ENCODE measurements at regions not wholly inside any gene's neighbourhood (a gene's known extent, or its start where the extent isn't known, plus 50 kb on each side); places are given as distances from the start of the nearest gene placed in this dataset.

DNA sequence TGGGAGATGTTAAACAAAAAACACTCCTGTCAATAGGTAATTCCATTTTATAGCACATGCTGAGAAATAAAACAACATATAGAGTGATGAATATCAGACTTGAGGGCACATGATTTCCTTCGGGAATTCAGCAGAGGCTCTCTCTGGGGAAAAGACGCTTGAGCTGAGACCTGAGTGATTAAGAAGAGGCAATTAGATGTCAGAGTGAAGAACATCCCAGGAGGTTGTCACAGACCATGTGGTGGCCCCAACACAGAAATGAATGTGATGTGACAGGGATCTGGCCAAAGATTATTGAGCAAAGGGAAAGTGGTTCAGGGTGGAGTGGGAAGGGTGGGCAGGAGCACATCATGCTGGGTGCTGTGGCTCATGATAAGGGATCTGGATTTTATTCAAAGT, 254.7 kb downstream of the RAD51AP2 start:
- intact Hi-C loops (cut with micrococcal nuclease): no loop called here
- H3K4me3 ChIP-seq (ENCODE audit: low read length): no peak overlapping the region
- no peak overlapping the region for H3K4me3 Mint-ChIP-seq
- no peaks in the 10 kb centered on the region for H3K27me3 ChIP-seq (ENCODE audit: control insufficient read depth, insufficient read depth, low read length)
- no peak for DNase-seq
- WGBS (ENCODE audit: insufficient coverage): 84% methylated on average over 2 of the region's 2 CpGs
- H3K27me3 Mint-ChIP-seq (ENCODE audit: low read depth in 2 of 2): no peaks in the 10 kb centered on the region
- H3K27ac Mint-ChIP-seq: no peak overlapping the region
- H3K4me1 ChIP-seq (ENCODE audit: control insufficient read depth, insufficient read depth, low read length): no peaks in the 10 kb centered on the region
- H3K4me1 Mint-ChIP-seq: no peaks in the 10 kb centered on the region
- TF ChIP-seq, protein P1, sequence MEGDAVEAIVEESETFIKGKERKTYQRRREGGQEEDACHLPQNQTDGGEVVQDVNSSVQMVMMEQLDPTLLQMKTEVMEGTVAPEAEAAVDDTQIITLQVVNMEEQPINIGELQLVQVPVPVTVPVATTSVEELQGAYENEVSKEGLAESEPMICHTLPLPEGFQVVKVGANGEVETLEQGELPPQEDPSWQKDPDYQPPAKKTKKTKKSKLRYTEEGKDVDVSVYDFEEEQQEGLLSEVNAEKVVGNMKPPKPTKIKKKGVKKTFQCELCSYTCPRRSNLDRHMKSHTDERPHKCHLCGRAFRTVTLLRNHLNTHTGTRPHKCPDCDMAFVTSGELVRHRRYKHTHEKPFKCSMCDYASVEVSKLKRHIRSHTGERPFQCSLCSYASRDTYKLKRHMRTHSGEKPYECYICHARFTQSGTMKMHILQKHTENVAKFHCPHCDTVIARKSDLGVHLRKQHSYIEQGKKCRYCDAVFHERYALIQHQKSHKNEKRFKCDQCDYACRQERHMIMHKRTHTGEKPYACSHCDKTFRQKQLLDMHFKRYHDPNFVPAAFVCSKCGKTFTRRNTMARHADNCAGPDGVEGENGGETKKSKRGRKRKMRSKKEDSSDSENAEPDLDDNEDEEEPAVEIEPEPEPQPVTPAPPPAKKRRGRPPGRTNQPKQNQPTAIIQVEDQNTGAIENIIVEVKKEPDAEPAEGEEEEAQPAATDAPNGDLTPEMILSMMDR (IDR thresholded peaks at IDR 0.05): no peak
- no peak overlapping the region for H3K27ac ChIP-seq (ENCODE audit: low read length)
- no peak for ATAC-seq
- H3K9me3 ChIP-seq (ENCODE audit: control insufficient read depth, insufficient read depth, low read length): no peaks in the 10 kb centered on the region
- H3K36me3 Mint-ChIP-seq: no peaks in the 10 kb centered on the region
- peaks cover 12 to 13% of the 10 kb centered on the region in 2 donors for H3K9me3 Mint-ChIP-seq
- no peaks in the 10 kb centered on the region for H3K36me3 ChIP-seq (ENCODE audit: control insufficient read depth, insufficient read depth, low read length)

DNA sequence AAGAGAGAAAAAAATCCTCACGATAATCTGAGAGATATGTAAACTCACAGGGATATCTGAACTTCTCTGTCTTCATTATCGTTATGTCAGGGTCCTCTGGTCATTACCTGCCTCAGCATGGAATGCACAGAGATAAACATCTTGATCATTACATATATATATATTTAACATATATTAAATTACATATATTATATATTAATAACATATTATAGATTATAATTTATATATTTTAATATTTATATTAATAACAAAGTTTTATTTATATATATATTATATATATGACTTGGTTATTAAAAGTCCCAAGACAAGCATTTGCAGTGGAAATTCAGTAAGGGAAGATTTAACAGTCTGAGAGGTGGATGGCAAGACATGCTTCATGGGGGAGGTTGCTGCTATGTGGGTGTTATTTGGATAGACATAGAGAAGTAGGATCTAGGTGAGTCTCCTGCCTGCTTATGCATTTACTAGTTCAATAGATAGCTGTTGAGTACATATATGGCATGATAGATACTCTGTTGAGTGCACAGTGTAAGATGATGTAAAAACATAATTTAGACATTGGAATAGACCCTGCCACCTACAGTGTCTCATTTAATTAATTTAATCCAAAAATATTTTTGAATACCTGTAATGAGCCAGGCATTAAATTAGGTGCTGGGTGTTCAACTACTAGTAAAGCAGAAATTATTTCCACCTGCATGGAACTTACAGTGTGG, 255.2 kb downstream of the RAD51AP2 start:
- no peak overlapping the region for H3K27ac Mint-ChIP-seq
- H3K4me3 Mint-ChIP-seq: no peak overlapping the region
- no CpG with 5 or more reads among the region's 2 CpGs for WGBS (ENCODE audit: insufficient coverage)
- H3K4me1 Mint-ChIP-seq: no peaks in the 10 kb centered on the region
- Histone ChIP-seq H3K9me3 (ENCODE audit: control insufficient read depth, insufficient read depth, low read length) (no peaks in the 10 kb centered on the region), H3K27ac (ENCODE audit: low read length) (no peak overlapping the region), H3K36me3 (ENCODE audit: control insufficient read depth, insufficient read depth, low read length) (no peaks in the 10 kb centered on the region), H3K27me3 (ENCODE audit: control insufficient read depth, insufficient read depth, low read length) (no peaks in the 10 kb centered on the region), H3K4me1 (ENCODE audit: control insufficient read depth, insufficient read depth, low read length) (no peaks in the 10 kb centered on the region), H3K4me3 (ENCODE audit: low read length) (no peak overlapping the region)
- intact Hi-C loops (cut with micrococcal nuclease): no loop called here
- H3K27me3 Mint-ChIP-seq (ENCODE audit: low read depth in 2 of 2): no peaks in the 10 kb centered on the region
- DNase-seq (no peak), ATAC-seq (no peak)
- TF ChIP-seq, protein P1 (IDR thresholded peaks at IDR 0.05): no peak
- H3K9me3 Mint-ChIP-seq: peaks cover 10% of the 10 kb centered on the region in 2 donors
- H3K36me3 Mint-ChIP-seq: no peaks in the 10 kb centered on the region

DNA sequence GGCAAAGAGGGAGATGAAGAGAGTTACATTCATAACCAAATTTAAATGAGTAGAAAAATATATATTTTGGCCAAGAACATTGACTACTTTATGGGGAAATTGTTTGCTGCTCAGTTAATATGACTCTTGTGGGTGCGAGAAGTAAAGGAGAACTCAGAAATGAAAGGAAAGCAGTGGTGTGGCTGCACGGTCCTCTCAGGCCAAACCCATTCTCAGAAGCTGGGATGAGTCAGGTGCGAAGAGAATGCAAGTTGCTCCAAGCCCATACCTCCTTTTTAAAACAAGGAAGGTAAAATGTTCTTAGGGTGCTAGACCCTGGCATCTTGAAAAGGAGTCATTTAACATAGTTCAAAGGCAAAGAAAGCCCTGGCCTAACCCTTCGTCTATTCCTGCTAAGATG, 258.6 kb downstream of the RAD51AP2 start:
- H3K27ac ChIP-seq (ENCODE audit: low read length): no peak overlapping the region
- H3K9me3 Mint-ChIP-seq: peaks cover 6 to 15% of the 10 kb centered on the region in 2 donors
- ATAC-seq: no peak
- no peaks in the 10 kb centered on the region for H3K27me3 Mint-ChIP-seq (ENCODE audit: low read depth in 2 of 2)
- TF ChIP-seq, protein P1 (IDR thresholded peaks at IDR 0.05): no peak
- H3K4me3 ChIP-seq (ENCODE audit: low read length): no peak overlapping the region
- no peaks in the 10 kb centered on the region for H3K4me1 Mint-ChIP-seq
- no peaks in the 10 kb centered on the region for H3K4me1 ChIP-seq (ENCODE audit: control insufficient read depth, insufficient read depth, low read length)
- H3K36me3 Mint-ChIP-seq: no peaks in the 10 kb centered on the region
- intact Hi-C loops (cut with micrococcal nuclease): no loop called here
- 89% methylated on average over 4 of the region's 4 CpGs for WGBS (ENCODE audit: insufficient coverage)
- H3K27ac Mint-ChIP-seq: no peak overlapping the region
- H3K4me3 Mint-ChIP-seq: no peak overlapping the region
- no peaks in the 10 kb centered on the region for H3K9me3 ChIP-seq (ENCODE audit: control insufficient read depth, insufficient read depth, low read length)
- no peaks in the 10 kb centered on the region for H3K36me3 ChIP-seq (ENCODE audit: control insufficient read depth, insufficient read depth, low read length)
- DNase-seq: no peak
- no peaks in the 10 kb centered on the region for H3K27me3 ChIP-seq (ENCODE audit: control insufficient read depth, insufficient read depth, low read length)

DNA sequence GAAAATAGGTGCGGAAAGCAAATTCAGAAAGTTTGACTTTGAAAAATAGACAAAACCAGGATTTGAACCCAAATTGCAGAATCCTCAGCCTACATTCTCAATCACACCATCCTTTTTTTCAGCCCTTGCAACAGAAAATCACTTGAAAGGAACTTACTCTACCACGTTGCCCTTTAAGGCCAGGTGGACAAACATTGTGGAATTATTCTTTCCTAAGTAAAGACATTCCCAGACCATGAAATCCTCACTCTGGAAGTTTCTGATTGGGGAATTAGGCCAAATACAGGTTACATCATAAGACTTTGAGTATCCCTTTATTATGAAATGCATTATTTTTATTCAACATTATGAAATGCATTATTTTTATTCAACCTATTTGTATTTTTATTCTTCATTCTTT, 259.4 kb downstream of the RAD51AP2 start:
- no peak for ATAC-seq
- H3K27me3 ChIP-seq (ENCODE audit: control insufficient read depth, insufficient read depth, low read length): no peaks in the 10 kb centered on the region
- no peaks in the 10 kb centered on the region for H3K27me3 Mint-ChIP-seq (ENCODE audit: low read depth in 2 of 2)
- no peaks in the 10 kb centered on the region for H3K4me1 ChIP-seq (ENCODE audit: control insufficient read depth, insufficient read depth, low read length)
- no peak overlapping the region for H3K27ac Mint-ChIP-seq
- no peak overlapping the region for H3K4me3 Mint-ChIP-seq
- no peak for DNase-seq
- WGBS (ENCODE audit: insufficient coverage): 81% methylated on average over 2 of the region's 2 CpGs
- no peak overlapping the region for H3K4me3 ChIP-seq (ENCODE audit: low read length)
- H3K27ac ChIP-seq (ENCODE audit: low read length): no peak overlapping the region
- TF ChIP-seq, protein P1 (IDR thresholded peaks at IDR 0.05): no peak
- H3K9me3 Mint-ChIP-seq: peaks cover 6 to 18% of the 10 kb centered on the region in 2 donors
- H3K4me1 Mint-ChIP-seq: no peaks in the 10 kb centered on the region
- intact Hi-C loops (cut with micrococcal nuclease): no loop called here
- no peaks in the 10 kb centered on the region for H3K36me3 ChIP-seq (ENCODE audit: control insufficient read depth, insufficient read depth, low read length)
- H3K36me3 Mint-ChIP-seq: no peaks in the 10 kb centered on the region
- no peaks in the 10 kb centered on the region for H3K9me3 ChIP-seq (ENCODE audit: control insufficient read depth, insufficient read depth, low read length)
